T-helper 1 cell treated with Interleukin-12 subunit alpha and Interleukin-12 subunit beta and Interleukin-4 antibody, amounts not matched to agents 30 μg/mL and 1 μg/mL, for 36 hours (primary cell): ENCODE measurements at regions not wholly inside any gene's neighbourhood (a gene's known extent, or its start where the extent isn't known, plus 50 kb on each side); places are given as distances from the start of the nearest gene placed in this dataset.

ENCODE experiments used
- H3K27ac Mint-ChIP-seq: one replicate; pipeline ENCODE4 v1.8.0; 2021; ENCODE audit warnings: mild to moderate bottlenecking, mixed read lengths
- H3K27me3 Mint-ChIP-seq: one replicate; pipeline ENCODE4 v1.8.0; 2021; ENCODE audit warnings: low read depth, mixed read lengths
- H3K36me3 Mint-ChIP-seq: one replicate; pipeline ENCODE4 v1.8.0; 2021; ENCODE audit warnings: low read depth, mixed read lengths
- H3K4me1 Mint-ChIP-seq: one replicate; pipeline ENCODE4 v1.8.0; 2021; ENCODE audit warnings: low read depth, mixed read lengths
- H3K4me3 Mint-ChIP-seq: one replicate; pipeline ENCODE4 v1.8.0; 2021; ENCODE audit warnings: mild to moderate bottlenecking, moderate library complexity, mixed read lengths
- H3K9me3 Mint-ChIP-seq: one replicate; pipeline ENCODE4 v1.8.0; 2021; ENCODE audit warnings: mixed read lengths

DNA sequence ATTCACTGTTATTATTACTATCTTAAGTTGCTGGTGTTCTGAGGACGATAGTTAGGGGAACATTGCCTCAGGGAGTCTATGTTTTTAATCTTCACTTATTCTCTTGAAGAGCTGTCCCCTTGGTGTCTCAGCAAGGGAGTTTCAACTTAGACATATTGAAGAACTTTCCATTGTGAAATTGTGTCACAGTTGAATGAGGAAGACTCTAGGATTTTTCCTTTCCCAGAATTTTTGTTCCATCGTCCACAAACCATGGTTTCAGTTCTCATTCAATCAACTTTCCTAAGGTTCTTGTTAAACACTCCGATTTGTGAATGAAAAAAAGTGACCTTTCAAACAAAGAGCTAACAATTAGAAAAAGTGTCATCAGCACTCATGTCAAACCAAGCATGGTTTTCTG, 128.3 kb downstream of the GATA3 start:
- Mint-ChIP-seq H3K4me3 (peak overlapping the region; percentile 28), H3K27me3 (peaks cover 22% of the 10 kb centered on the region), H3K9me3 (peaks cover under 1% of the 10 kb centered on the region), H3K36me3 (peaks cover 5% of the 10 kb centered on the region), H3K4me1 (peaks cover 22% of the 10 kb centered on the region), H3K27ac (peak overlapping the region; percentile 69)

DNA sequence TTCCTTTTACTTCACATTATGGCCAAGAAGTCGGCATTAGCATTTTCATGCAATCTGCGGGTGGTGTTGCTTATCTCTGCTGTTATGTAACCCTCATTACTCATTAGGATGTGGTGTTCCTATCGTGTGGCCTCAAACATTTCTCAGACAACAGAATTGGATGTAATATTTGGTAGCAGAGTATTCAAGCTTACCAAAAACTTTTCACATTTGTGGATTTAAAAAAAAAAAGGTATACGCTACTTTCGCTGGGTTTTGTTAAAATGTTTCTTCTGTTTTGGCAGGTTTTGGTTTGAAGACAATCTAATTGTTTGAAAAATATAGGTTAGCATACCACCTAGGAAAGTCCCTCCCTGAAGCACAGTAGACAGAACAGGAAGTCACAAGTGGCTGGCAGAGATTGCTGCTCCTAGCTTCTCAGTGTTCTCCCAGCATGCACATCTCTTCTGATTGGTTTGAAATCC, 128.8 kb downstream of the GATA3 start:
- Mint-ChIP-seq H3K4me3 (peak overlapping the region; percentile 28), H3K36me3 (peaks cover 5% of the 10 kb centered on the region), H3K9me3 (no peaks in the 10 kb centered on the region), H3K4me1 (peaks cover 26% of the 10 kb centered on the region), H3K27ac (peak overlapping the region; percentile 69), H3K27me3 (peaks cover 26% of the 10 kb centered on the region)

DNA sequence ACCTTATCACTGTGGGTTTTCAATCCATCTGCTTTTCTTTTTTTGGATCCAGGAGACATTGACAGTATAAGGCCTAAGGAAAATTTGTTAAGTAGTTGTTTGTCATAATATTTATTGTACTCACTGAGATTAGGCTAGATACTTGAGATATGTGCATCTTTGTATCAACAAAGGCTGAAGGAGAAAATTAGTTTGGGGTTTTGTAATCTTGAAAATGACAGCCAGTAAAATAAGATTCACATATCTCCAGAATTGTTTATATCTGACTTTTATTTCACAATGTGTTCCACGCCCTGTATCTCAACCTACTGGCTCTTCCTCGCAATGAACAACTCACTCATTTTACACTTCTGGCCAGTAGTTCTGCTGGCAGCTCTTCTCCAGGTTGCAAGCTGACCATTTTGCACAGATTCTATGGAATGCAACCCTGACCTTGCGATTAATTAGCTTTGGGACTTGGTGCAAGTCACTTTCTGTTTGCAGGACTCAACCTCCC, 132.7 kb downstream of the GATA3 start:
- Mint-ChIP-seq H3K9me3 (peaks cover 3% of the 10 kb centered on the region), H3K4me1 (peaks cover 32% of the 10 kb centered on the region)

DNA sequence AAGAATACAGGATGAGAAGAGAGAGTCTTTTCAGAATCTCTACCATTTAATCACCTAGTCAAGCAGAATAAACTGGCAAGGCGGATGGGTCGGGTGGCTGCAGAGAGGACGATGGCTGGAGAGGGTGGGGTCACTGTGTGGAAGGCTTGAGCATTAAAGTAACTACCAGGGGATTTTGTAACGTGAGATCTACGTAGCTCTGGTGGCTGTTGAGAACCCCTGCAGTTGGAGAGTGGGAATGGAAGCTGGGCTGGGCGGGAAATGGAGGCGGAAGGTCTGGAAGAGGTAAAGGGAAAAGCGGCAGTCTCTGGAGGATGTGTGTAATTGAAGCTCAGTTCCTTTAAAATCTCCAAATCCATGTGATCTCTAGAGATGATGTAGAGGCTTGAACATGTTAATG, 135.0 kb downstream of the GATA3 start:
- no peak overlapping the region for H3K4me3 Mint-ChIP-seq
- no peak overlapping the region for H3K27ac Mint-ChIP-seq
- H3K36me3 Mint-ChIP-seq, result peaks cover 7% of the 10 kb centered on the region
- H3K9me3 Mint-ChIP-seq, result peaks cover 3% of the 10 kb centered on the region
- peaks cover 21% of the 10 kb centered on the region for H3K27me3 Mint-ChIP-seq
- H3K4me1 Mint-ChIP-seq, result peaks cover 15% of the 10 kb centered on the region

More for the DNA sequence above, 132.7 kb downstream of the GATA3 start:
- H3K4me3 Mint-ChIP-seq, result no peak overlapping the region
- peaks cover 7% of the 10 kb centered on the region for H3K36me3 Mint-ChIP-seq
- H3K27ac Mint-ChIP-seq, result no peak overlapping the region
- H3K27me3 Mint-ChIP-seq, result peaks cover 21% of the 10 kb centered on the region

DNA sequence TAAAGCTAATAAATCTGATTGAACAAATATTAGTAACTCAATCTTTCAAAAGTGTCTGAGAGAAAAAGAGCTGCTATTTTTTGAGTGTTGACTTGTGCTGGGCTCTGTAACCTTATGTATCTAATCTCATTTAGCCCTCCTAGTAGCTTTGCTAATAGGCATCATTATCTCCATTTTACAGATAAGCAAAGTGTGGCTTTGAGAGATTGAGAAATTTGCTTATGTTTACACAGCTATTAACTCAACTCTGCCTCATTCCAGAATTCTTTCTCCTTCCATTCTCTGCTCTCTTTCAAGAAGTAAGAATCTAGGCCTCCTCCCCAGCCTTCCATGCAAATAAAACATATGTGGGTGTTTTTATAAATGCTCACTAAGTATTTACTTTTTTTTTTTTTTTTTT, 137.8 kb downstream of the GATA3 start:
- Mint-ChIP-seq H3K4me3 (no peak overlapping the region), H3K27ac (no peak overlapping the region), H3K36me3 (peaks cover 5% of the 10 kb centered on the region), H3K4me1 (peaks cover 15% of the 10 kb centered on the region), H3K9me3 (peaks cover 3% of the 10 kb centered on the region), H3K27me3 (peaks cover 29% of the 10 kb centered on the region)

DNA sequence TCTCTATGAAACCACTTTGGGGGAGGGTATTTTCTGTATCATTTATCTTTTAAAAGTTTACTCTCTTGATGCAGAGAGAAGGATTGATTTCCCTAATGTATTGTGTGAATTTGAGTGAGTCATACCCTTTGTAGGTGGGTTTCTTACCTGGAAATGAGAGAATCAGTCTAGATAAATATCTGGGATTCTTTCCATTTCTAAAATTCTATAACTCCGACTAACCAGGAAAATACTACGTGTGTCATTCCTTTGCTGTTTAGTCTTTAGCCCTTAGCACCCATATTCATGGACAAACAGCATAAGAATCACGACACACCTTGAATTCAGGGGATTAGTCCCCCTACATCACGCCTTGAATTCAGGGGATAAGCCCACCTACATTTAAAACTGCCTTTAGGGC, 139.1 kb downstream of the GATA3 start:
- Mint-ChIP-seq H3K4me1 (peaks cover 10% of the 10 kb centered on the region), H3K9me3 (peaks cover 3% of the 10 kb centered on the region), H3K27me3 (peaks cover 22% of the 10 kb centered on the region), H3K36me3 (peaks cover 5% of the 10 kb centered on the region), H3K27ac (no peak overlapping the region), H3K4me3 (no peak overlapping the region)

DNA sequence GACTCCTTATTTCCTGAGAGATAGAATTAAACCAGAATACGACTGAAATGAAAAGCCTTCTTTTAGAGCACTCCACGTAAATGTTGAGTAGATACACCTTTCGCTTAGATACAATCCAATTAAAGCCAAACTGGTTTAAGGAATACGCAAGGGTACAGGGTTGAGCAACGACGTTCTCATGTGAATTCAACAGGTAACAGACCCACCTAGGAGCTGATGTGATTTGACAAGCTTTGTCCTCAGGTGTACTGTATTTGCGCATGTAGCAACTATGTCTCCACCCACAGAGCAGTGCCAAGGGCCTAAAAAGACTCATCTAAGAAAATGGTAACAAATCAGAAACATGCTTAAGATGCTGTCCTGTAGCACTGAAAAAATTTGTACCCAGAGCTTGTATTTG, 139.6 kb downstream of the GATA3 start:
- no peak overlapping the region for H3K27ac Mint-ChIP-seq
- H3K36me3 Mint-ChIP-seq, result peaks cover 2% of the 10 kb centered on the region
- H3K27me3 Mint-ChIP-seq, result peaks cover 20% of the 10 kb centered on the region
- peaks cover 3% of the 10 kb centered on the region for H3K9me3 Mint-ChIP-seq
- H3K4me1 Mint-ChIP-seq, result peaks cover 6% of the 10 kb centered on the region
- H3K4me3 Mint-ChIP-seq, result no peak overlapping the region

DNA sequence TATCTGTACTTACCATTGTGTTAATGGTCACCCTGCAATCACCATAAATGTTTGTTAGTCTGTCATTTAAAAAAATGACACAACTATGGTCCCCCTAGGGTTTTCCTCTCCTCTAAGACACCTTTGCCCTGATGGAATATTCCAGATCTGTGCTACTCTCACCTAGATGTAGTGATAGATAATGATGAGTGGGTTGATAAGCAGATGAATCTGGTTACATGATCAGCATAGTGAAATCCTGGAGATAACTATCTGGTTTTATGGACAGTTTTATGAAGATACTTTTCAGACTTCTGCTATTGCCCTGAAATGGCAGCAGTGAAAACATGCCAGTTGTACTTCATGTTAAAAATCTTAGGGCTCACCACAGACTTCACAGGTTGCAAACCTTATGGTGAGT, 152.4 kb downstream of the GATA3 start:
- peaks cover 8% of the 10 kb centered on the region for H3K36me3 Mint-ChIP-seq
- peaks cover 15% of the 10 kb centered on the region for H3K27me3 Mint-ChIP-seq
- no peak overlapping the region for H3K4me3 Mint-ChIP-seq
- no peak overlapping the region for H3K27ac Mint-ChIP-seq
- H3K9me3 Mint-ChIP-seq, result peaks cover 5% of the 10 kb centered on the region
- peaks cover 3% of the 10 kb centered on the region for H3K4me1 Mint-ChIP-seq

DNA sequence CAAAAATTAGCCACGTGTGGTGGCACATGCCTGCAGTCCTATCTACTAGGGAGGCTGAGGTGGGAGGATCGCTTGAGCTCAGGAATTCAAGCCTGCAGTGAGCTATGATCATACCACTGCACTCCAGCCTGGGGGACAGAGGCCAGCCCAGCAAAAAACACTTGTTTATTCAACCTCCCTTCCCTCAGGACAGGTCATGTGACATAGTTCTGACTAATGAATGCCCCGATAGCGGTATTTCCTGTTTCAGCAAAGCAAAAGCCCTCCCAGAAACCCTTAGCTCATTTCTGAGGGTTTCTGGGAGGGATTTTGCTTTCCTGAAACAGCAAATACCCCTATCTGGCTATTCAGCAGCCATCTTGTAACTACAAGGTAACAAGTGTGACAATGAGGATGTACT, 157.1 kb downstream of the GATA3 start:
- H3K36me3 Mint-ChIP-seq, result peaks cover 9% of the 10 kb centered on the region
- peaks cover 19% of the 10 kb centered on the region for H3K27me3 Mint-ChIP-seq
- H3K27ac Mint-ChIP-seq, result no peak overlapping the region
- H3K9me3 Mint-ChIP-seq, result peaks cover 10% of the 10 kb centered on the region
- H3K4me3 Mint-ChIP-seq, result no peak overlapping the region
- H3K4me1 Mint-ChIP-seq, result peaks cover 11% of the 10 kb centered on the region

DNA sequence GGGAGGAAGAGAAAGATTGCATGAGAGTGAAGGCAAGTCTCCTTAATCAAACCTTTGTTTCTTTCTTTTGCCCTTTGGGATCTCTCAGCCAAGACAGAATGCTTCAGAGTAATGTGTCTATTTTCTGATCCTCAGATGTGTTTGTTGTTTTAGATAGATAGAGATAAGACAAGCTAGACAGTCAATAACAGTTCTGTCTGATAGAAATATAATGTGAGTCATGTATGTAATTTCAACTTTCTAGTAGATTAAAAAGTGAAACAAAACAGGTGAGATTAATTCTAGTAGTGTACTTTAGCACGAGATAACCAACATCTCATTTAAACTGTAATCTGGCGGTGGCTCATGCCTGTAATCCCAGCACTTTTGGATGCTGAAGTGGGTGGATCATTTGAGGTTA, 159.2 kb downstream of the GATA3 start:
- peaks cover 5% of the 10 kb centered on the region for H3K27me3 Mint-ChIP-seq
- H3K4me3 Mint-ChIP-seq, result no peak overlapping the region
- H3K27ac Mint-ChIP-seq, result no peak overlapping the region
- H3K4me1 Mint-ChIP-seq, result peaks cover 15% of the 10 kb centered on the region
- H3K9me3 Mint-ChIP-seq, result peaks cover 7% of the 10 kb centered on the region
- H3K36me3 Mint-ChIP-seq, result peaks cover 9% of the 10 kb centered on the region

DNA sequence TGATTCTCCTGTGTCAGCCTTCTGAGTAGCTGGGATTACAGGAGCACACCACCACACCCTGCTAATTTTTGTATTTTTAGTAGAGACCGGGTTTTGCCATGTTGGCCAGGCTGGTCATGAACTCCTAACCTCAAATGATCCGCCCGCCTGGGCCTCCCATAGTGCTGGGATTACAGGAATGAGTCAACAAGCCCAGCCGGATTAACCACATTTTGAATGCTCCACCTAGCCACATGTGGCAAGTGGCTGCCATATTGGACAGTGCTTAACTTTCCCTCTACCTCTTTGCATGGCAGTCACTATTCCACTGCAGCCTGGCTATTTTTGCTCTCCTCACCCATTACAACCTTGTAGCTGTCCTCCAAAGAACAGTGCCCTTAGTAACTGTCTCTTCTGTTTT, 160.1 kb downstream of the GATA3 start:
- Mint-ChIP-seq H3K4me3 (no peak overlapping the region), H3K4me1 (peaks cover 13% of the 10 kb centered on the region), H3K27ac (no peak overlapping the region), H3K9me3 (peaks cover 9% of the 10 kb centered on the region), H3K36me3 (peaks cover 7% of the 10 kb centered on the region), H3K27me3 (peaks cover 4% of the 10 kb centered on the region)

DNA sequence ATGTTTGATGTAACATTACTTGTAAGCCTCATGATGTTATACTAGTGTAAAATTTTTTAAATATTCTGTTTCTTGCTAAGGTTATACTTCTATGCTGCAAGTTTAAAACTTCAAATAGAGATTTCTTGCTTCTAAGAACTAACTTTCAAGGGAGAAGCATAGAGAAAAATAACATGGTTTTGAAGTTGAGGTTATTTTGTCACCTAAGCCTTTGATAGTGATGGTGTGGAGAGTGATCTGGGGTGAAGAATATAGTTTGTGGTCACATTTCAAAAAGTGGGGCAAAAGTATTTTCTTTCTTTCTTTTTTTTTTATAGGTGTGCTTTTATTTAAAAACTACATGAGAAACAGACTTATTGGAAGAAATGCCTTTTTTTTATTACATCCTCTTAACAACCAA, 162.4 kb downstream of the GATA3 start:
- Mint-ChIP-seq H3K36me3 (peaks cover 7% of the 10 kb centered on the region), H3K4me3 (no peak overlapping the region), H3K27me3 (peaks cover 4% of the 10 kb centered on the region), H3K27ac (no peak overlapping the region), H3K9me3 (peaks cover 9% of the 10 kb centered on the region), H3K4me1 (peaks cover 13% of the 10 kb centered on the region)

DNA sequence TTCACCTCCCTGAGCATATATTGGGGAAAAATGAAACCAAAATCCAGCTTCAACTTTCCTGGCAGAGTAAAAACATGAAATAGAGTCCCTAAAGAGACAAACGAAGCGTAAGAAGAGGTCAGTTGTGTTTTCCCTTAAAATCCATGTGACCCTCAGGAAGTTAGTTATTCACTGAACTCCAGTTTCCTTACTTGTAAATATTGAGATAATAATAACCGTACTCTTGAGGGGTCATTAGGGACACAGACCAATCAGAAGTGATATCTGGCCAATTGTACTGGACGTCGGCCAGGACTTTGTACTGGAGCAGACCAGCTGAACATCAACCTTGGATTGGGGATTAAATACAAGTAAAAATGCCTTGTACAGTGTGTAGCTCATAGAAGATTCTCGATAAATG, 167.0 kb downstream of the GATA3 start:
- Mint-ChIP-seq H3K4me3 (no peak overlapping the region), H3K36me3 (peaks cover 2% of the 10 kb centered on the region), H3K9me3 (peaks cover 4% of the 10 kb centered on the region), H3K27me3 (peaks cover 9% of the 10 kb centered on the region), H3K4me1 (peaks cover 7% of the 10 kb centered on the region), H3K27ac (no peak overlapping the region)

DNA sequence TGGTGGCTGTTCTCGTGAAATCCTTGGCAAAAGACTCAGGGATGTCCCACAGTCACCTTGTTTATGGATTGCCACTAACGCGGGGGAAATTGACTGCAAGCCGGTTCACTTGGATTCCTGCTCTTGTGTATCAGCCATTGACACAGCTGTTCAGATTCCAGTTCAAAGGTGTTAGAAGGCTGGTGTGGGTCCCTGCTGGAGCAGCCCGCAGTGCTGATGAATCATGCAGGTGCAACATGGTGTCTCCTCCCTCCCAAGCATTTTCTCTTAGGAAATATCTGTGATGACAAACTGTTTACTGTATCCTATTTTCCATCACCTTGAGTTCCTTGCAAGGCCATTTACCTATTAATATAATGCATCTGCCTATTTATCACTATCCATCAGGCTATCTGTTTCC, 170.1 kb downstream of the GATA3 start:
- Mint-ChIP-seq H3K4me1 (peaks cover 14% of the 10 kb centered on the region), H3K27me3 (peaks cover 9% of the 10 kb centered on the region), H3K27ac (no peak overlapping the region), H3K36me3 (peaks cover 4% of the 10 kb centered on the region), H3K9me3 (no peaks in the 10 kb centered on the region), H3K4me3 (no peak overlapping the region)

DNA sequence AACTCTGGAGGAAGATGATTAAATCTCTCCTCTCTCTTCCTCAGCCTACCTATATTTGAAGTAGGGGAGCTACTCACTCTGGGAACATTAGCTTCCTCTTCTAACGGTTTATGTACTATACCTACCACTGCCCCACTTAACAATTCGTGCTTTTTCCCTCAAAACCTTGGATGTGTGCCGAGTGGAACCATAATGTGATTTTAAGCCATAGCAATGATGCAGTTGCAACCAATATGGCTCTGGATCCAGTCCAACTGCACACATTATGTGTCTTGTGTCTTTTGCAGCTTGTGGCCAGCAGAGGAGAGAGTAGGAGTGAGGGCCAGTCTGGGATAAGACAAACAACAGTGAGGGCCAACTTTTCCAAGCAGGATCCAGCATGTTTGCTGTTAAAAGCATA, 170.7 kb downstream of the GATA3 start:
- H3K4me1 Mint-ChIP-seq, result peaks cover 17% of the 10 kb centered on the region
- no peak overlapping the region for H3K4me3 Mint-ChIP-seq
- peaks cover 4% of the 10 kb centered on the region for H3K36me3 Mint-ChIP-seq
- no peak overlapping the region for H3K27ac Mint-ChIP-seq
- H3K27me3 Mint-ChIP-seq, result peaks cover 9% of the 10 kb centered on the region
- H3K9me3 Mint-ChIP-seq, result no peaks in the 10 kb centered on the region

DNA sequence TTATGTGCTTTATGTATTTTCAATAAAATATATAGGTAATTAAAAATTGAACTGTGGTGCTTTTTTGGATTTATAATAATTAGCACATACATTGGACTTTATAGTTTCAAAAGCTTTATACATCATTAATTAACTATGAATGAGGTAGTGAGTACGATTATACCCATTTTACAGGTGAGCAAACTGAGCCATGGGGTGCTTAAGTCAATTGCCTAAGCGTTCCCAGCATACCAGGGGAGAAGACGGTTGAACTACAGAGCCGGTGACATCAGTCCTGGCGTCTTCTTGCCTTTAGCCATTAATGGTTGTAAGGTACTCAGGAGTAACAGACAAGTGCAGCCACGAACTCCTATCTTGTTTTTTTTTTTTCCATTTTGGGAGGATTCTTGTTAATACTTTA, 172.8 kb downstream of the GATA3 start:
- H3K9me3 Mint-ChIP-seq, result no peaks in the 10 kb centered on the region
- no peak overlapping the region for H3K4me3 Mint-ChIP-seq

More for the DNA sequence above, 172.8 kb downstream of the GATA3 start:
- Mint-ChIP-seq H3K27ac (no peak overlapping the region), H3K36me3 (peaks cover 4% of the 10 kb centered on the region), H3K27me3 (peaks cover 9% of the 10 kb centered on the region), H3K4me1 (peaks cover 30% of the 10 kb centered on the region)
